ENCODE measurements at regions not wholly inside any gene's neighbourhood (a gene's known extent, or its start where the extent isn't known, plus 50 kb on each side); places are given as distances from the start of the nearest gene placed in this dataset.

DNA sequence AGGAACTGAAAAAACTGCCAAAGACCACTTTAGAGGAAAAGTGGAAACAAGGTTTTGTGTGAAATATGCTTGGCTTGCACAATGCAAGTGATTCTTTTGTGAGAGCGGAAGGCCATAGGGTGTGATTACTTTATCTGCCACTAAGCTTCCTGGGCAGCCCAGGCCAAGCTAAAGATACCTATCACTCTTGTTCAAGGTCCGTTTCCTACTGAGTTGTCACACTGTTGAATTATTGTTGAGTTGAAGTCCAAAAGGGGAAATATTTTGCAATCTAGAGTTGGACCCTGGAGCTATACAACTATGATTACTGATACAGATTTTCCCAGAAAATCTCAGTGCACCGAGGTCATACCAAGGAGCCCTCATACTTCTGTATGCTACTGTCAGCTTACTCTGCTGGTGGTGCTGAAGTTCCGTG lies 72.7 kb upstream of the CTAGE1 start:
- no peak for TF ChIP-seq POLR2AphosphoS5 (IDR thresholded peaks at IDR 0.05; ENCODE audit: low read depth, low read length)
- no peak for TF ChIP-seq TAF1 (IDR thresholded peaks at IDR 0.05; ENCODE audit: low read depth, low read length)
- TF ChIP-seq POLR2A (IDR thresholded peaks at IDR 0.05; ENCODE audit: low read depth, low read length): no peak
- TF ChIP-seq SPI1 (IDR thresholded peaks at IDR 0.05; ENCODE audit: low read depth, low read length): no peak
- TF ChIP-seq POU2F2 (IDR thresholded peaks at IDR 0.05; ENCODE audit: low read depth, low read length): no peak
- TF ChIP-seq PAX5 (IDR thresholded peaks at IDR 0.05; ENCODE audit: insufficient read depth, low read length, severe bottlenecking): no peak
